Endothelial cell of umbilical vein (primary cell): ENCODE measurements at regions not wholly inside any gene's neighbourhood (a gene's known extent, or its start where the extent isn't known, plus 50 kb on each side); places are given as distances from the start of the nearest gene placed in this dataset.

Source experiments
- BruUV-seq: library from RNA; stranded (reverse); fragments of 400-500 nt; replicated peaks from 2 replicates; lab custom pipeline; 2021; lab: Mats Ljungman, UMichigan
- CTCF ChIA-PET: fragments of 300-600, 350-600 bp; sonication (Branson Sonifier 250); formaldehyde crosslinking; loops from one replicate; lab custom pipeline; 2021; ENCODE audit warnings: antibody characterized with exemption, inconsistent platforms; lab: Charles Lee
- POLR2A ChIA-PET: fragments of 300-600, 350-600 bp; sonication (Branson Sonifier 250); formaldehyde crosslinking; loops from one replicate; lab custom pipeline; 2021; ENCODE audit warnings: antibody characterized with exemption, inconsistent platforms; lab: Charles Lee
- DNase-seq: peaks from one replicate; pipeline ENCODE4 v3.0.0-alpha.2; 2011; ENCODE audit warnings: low read depth, low spot score
- FAIRE-seq: peaks from 2 replicates; lab custom pipeline; 2011; peaks lifted over from hg19 to GRCh38; lab: Jason Lieb, UNC
- H2AFZ ChIP-seq: 2 replicates; pipeline ENCODE4 v1.6.0; 2012; ENCODE audit warnings: low read depth, low read length, control low read depth, inconsistent platforms
- H3K27ac ChIP-seq: 2 replicates; pipeline ENCODE4 v1.5.1; 2011; ENCODE audit warnings: low read depth, mild to moderate bottlenecking, control low read depth, low read length, moderate library complexity; ENCODE audit not compliant: insufficient read depth
- H3K27me3 ChIP-seq, 2 experiments: 2 replicates each; pipeline versions ENCODE4 v1.6.0 to v1.6.1; 2011; ENCODE audit warnings: low read length in 2 of 2, mixed read lengths in 1 of 2; ENCODE audit not compliant: control insufficient read depth in 2 of 2, insufficient read depth in 2 of 2
- H3K36me3 ChIP-seq, 2 experiments: 2 replicates in 1 of 2; 3 replicates in 1 of 2; pipeline ENCODE4 v1.5.1; 2011; ENCODE audit warnings: low read length in 2 of 2, mild to moderate bottlenecking in 1 of 2, moderate library complexity in 1 of 2; ENCODE audit not compliant: control insufficient read depth in 2 of 2, insufficient read depth in 2 of 2; ENCODE audit errors: extremely low read depth in 1 of 2
- H3K4me1 ChIP-seq: 3 replicates; pipeline ENCODE4 v1.5.1; 2011; ENCODE audit warnings: mild to moderate bottlenecking, low read length; ENCODE audit not compliant: control insufficient read depth, insufficient read depth; ENCODE audit errors: extremely low read depth
- H3K4me2 ChIP-seq: 2 replicates; pipeline ENCODE4 v1.6.1; 2011; ENCODE audit warnings: low read length, control low read depth, mixed read lengths; ENCODE audit not compliant: insufficient read depth
- H3K4me3 ChIP-seq, 3 experiments: fragments of 200-600 bp in 1 of 3; sonication (generic), shearing (Covaris generic) in 1 of 3; replicated peaks in 1 of 3; 2 replicates each; pipeline ENCODE4 v1.5.1; 2011 to 2016; ENCODE audit warnings: control low read depth in 3 of 3, low read length in 3 of 3, mild to moderate bottlenecking in 2 of 3, inconsistent platforms in 1 of 3, low read depth in 1 of 3, moderate library complexity in 1 of 3; ENCODE audit not compliant: insufficient read depth in 1 of 3
- H3K79me2 ChIP-seq: 2 replicates; pipeline ENCODE4 v1.6.0; 2012; ENCODE audit warnings: low read length, inconsistent platforms; ENCODE audit not compliant: control insufficient read depth, insufficient read depth
- H3K9ac ChIP-seq: replicated peaks from 2 replicates; pipeline ENCODE3; 2011; ENCODE audit warnings: low read length, control low read depth; ENCODE audit not compliant: insufficient read depth; ENCODE audit errors: extremely low read depth
- H3K9me1 ChIP-seq: replicated peaks from 3 replicates; pipeline ENCODE4 v1.6.0; 2011; ENCODE audit warnings: mild to moderate bottlenecking, low read length; ENCODE audit not compliant: control insufficient read depth, insufficient read depth; ENCODE audit errors: extremely low read depth
- H3K9me3 ChIP-seq: replicated peaks from 2 replicates; pipeline ENCODE4 v1.5.1; 2012; ENCODE audit warnings: low read length, inconsistent platforms; ENCODE audit not compliant: control insufficient read depth, insufficient read depth
- H4K20me1 ChIP-seq: replicated peaks from 2 replicates; pipeline ENCODE3; 2011; ENCODE audit warnings: mild to moderate bottlenecking, low read length; ENCODE audit not compliant: control insufficient read depth, insufficient read depth; ENCODE audit errors: extremely low read depth
- CTCF ChIP-seq, 2 donors: IDR thresholded peaks; 1 replicate in 1 of 2; 2 replicates in 1 of 2; pipeline ENCODE4 v1.5.1; 2011; ENCODE audit warnings: low read length in 2 of 2, mild to moderate bottlenecking in 2 of 2, moderate library complexity in 2 of 2, control low read depth in 1 of 2, inconsistent platforms in 1 of 2, low read depth in 1 of 2; ENCODE audit not compliant: insufficient read depth in 1 of 2; ENCODE audit errors: extremely low read depth in 1 of 2
- EZH2 ChIP-seq: IDR thresholded peaks from 2 replicates; pipeline ENCODE4 v1.6.1; 2012; ENCODE audit warnings: borderline replicate concordance, low read depth, mild to moderate bottlenecking, moderate library complexity, low read length, inconsistent platforms; ENCODE audit not compliant: severe bottlenecking
- FOS ChIP-seq: IDR thresholded peaks from 2 replicates; pipeline ENCODE4 v1.6.1; 2011; ENCODE audit warnings: mild to moderate bottlenecking, low read length, moderate library complexity, borderline replicate concordance; ENCODE audit not compliant: insufficient read depth
- GATA2 ChIP-seq: IDR thresholded peaks from 2 replicates; pipeline ENCODE4 v1.7.0; 2011; ENCODE audit warnings: low read depth, mild to moderate bottlenecking, moderate library complexity, mixed read lengths, low read length; ENCODE audit not compliant: insufficient read length, insufficient read depth
- JUN ChIP-seq: IDR thresholded peaks from 2 replicates; pipeline ENCODE4 v1.6.1; 2011; ENCODE audit warnings: borderline replicate concordance, low read depth; ENCODE audit not compliant: insufficient read length, insufficient read depth
- MAX ChIP-seq: IDR thresholded peaks from 2 replicates; pipeline ENCODE4 v1.6.1; 2011; ENCODE audit not compliant: insufficient read depth, insufficient read length
- MYC ChIP-seq: IDR thresholded peaks from one replicate; pipeline ENCODE4 v1.6.1; 2011; ENCODE audit warnings: mild to moderate bottlenecking, low read depth, low read length
- POLR2A ChIP-seq: IDR thresholded peaks from 2 replicates; pipeline ENCODE4 v1.6.1; 2012; ENCODE audit warnings: low read depth, mild to moderate bottlenecking, control low read depth, low read length
- POLR2AphosphoS5 ChIP-seq: IDR thresholded peaks from 2 replicates; pipeline ENCODE4 v1.6.1; 2012; ENCODE audit warnings: low read depth, mild to moderate bottlenecking, control low read depth, low read length, moderate library complexity; ENCODE audit not compliant: insufficient read depth
- dilution Hi-C: fragments of 300-500 bp; cut with MboI; formaldehyde crosslinking; loops from one replicate; pipeline ENCODE4 v1.15.0; 2019; ENCODE audit warnings: low sequenced_read_pairs; ENCODE audit not compliant: extremely low pct_ligation_motif_present
- intact Hi-C: fragments of 100-400 bp; cut with micrococcal nuclease; formaldehyde crosslinking; loops from one replicate; pipeline ENCODE4 v1.10.0; 2022

- Histone ChIP-seq H3K9me3 (peaks cover 2% of the 10 kb centered on the region), H2AFZ (no peak overlapping the region), H3K79me2 (no peaks in the 10 kb centered on the region), H3K4me3 (no peak overlapping the region), H3K9ac (no peak overlapping the region), H3K27ac (no peak overlapping the region), H3K4me1 (no peaks in the 10 kb centered on the region), H3K27me3 (no peaks in the 10 kb centered on the region), H3K4me2 (no peak overlapping the region), H4K20me1 (no peaks in the 10 kb centered on the region), H3K36me3 (no peaks in the 10 kb centered on the region), H3K9me1 (no peaks in the 10 kb centered on the region)
- CTCF ChIA-PET = no interaction called here
- intact Hi-C loops = no loop called here
- TF ChIP-seq CTCF (IDR thresholded peaks at IDR 0.05; ENCODE audit: extremely low read depth in 1 of 2, insufficient read depth in 1 of 2, low read depth in 1 of 2, low read length in 2 of 2) (no peak), POLR2A (no peak), FOS (no peak)
- POLR2A ChIA-PET = no interaction called here
- dilution Hi-C loops = no loop called here
- BruUV-seq = no TSS peak
- FAIRE-seq = no peak
- DNase-seq = no peak
Measured at GRCh38 chr15:93570527-93570926, 481.5 kb upstream of the RGMA start.

- H3K79me2 ChIP-seq = no peaks in the 10 kb centered on the region
- H3K27me3 ChIP-seq = no peaks in the 10 kb centered on the region
- FAIRE-seq (no peak), DNase-seq (no peak)
- ChIA-PET CTCF (no interaction called here), POLR2A (no interaction called here)
- no peak overlapping the region for H3K4me3 ChIP-seq
- no peaks in the 10 kb centered on the region for H4K20me1 ChIP-seq
- no peak overlapping the region for H2AFZ ChIP-seq
- no peaks in the 10 kb centered on the region for H3K9me1 ChIP-seq
- no peaks in the 10 kb centered on the region for H3K4me1 ChIP-seq
- no peaks in the 10 kb centered on the region for H3K9me3 ChIP-seq
- H3K9ac ChIP-seq = no peak overlapping the region
- no peak for TF ChIP-seq JUN
- no peak for TF ChIP-seq POLR2A
- no peak for TF ChIP-seq MAX
- no peak for TF ChIP-seq POLR2AphosphoS5
- no peak for TF ChIP-seq FOS
- TF ChIP-seq GATA2 = no peak
- no peak for TF ChIP-seq MYC
- no peak for TF ChIP-seq CTCF (IDR thresholded peaks at IDR 0.05; ENCODE audit: extremely low read depth in 1 of 2, insufficient read depth in 1 of 2, low read depth in 1 of 2, low read length in 2 of 2)
- no peak for TF ChIP-seq EZH2
- H3K36me3 ChIP-seq = no peaks in the 10 kb centered on the region
- H3K4me2 ChIP-seq = no peak overlapping the region
- dilution Hi-C loops (no loop called here), intact Hi-C loops (no loop called here)
- H3K27ac ChIP-seq = no peak overlapping the region
- no TSS peak for BruUV-seq
Measured at GRCh38 chr15:93566762-93567161, 477.8 kb upstream of the RGMA start.
